G401.6 (cell line): ENCODE measurements at regions not wholly inside any gene's neighbourhood (a gene's known extent, or its start where the extent isn't known, plus 50 kb on each side); places are given as distances from the start of the nearest gene placed in this dataset.

Experiments
- FAIRE-seq: peaks from 2 replicates; lab custom pipeline; 2012; peaks lifted over from hg19 to GRCh38; lab: Jason Lieb, UNC

GRCh38 chr5:109945097-109945678 is 255.5 kb downstream of the MAN2A1 start:
- FAIRE-seq: no peak

DNA sequence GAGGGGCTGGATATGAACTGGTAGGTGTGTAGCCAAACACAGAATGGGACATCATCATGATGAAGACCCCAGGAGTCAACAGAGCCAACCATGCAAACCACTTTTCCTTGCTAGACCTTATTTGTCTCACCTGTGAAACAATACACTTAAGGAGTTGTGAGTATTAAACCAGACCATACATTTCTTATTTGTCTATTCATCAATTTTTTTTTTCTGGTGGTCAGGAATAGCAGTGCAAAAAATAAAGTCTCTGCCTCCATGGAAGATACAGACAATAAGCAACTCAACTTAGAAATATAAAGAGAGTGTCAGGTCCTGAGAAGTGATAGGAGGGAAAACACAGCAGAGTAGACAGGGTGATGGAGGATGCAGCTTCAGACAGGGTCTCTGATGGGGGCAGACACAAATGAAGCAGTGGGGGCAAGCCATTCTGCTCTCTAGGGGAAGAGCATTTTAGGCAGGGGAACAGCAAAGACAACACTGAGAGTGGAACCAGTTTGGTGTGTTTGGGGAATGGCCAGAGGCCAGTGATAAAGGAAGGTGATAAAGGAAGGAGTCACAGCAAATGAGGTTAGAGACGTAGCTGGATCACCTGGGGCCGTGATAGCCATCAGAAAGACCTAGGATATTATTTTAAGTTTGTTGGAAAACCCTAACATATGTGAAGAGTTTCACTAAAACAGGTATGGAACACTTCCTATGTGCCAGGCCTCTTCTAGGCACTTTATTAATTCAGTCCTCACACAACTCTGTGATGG is 256.2 kb downstream of the MAN2A1 start:
- no peak for FAIRE-seq

GRCh38 chr5:109946610-109947009 is 256.9 kb downstream of the MAN2A1 start:
- no peak for FAIRE-seq

DNA sequence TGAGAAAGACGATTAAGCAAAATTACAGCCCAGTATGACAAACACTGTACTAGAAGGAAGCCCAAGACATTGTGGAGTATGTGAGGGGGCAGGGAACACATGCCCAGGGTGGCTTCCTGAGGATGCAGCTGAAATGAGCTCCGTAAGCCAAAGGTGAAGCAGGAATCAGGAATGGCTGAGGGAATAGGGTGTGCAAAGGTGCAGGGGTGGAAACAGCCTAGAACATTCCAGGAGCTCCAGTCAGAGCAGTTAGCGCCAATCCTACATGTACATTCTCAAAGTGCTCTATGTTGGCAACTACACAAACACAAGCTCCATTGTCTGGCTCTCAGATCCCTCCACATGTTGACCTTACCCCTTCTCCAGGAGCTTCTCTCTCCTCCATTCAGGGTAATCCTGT is 257.9 kb downstream of the MAN2A1 start:
- no peak for FAIRE-seq

GRCh38 chr5:109950634-109951033 is 260.9 kb downstream of the MAN2A1 start:
- FAIRE-seq: no peak

GRCh38 chr5:109951348-109951747 is 261.6 kb downstream of the MAN2A1 start:
- FAIRE-seq: no peak

GRCh38 chr5:109951758-109952157 is 262.0 kb downstream of the MAN2A1 start:
- FAIRE-seq: no peak

- no peak for FAIRE-seq
Observed at GRCh38 chr5:109953761-109954160, 264.0 kb downstream of the MAN2A1 start.

GRCh38 chr5:109956884-109957283 is 267.2 kb downstream of the MAN2A1 start:
- no peak for FAIRE-seq

GRCh38 chr5:109958082-109958481 is 268.4 kb downstream of the MAN2A1 start:
- no peak for FAIRE-seq

GRCh38 chr5:109959652-109960051 is 269.9 kb downstream of the MAN2A1 start:
- FAIRE-seq: no peak

GRCh38 chr5:109961751-109962150 is 272.0 kb downstream of the MAN2A1 start:
- no peak for FAIRE-seq

DNA sequence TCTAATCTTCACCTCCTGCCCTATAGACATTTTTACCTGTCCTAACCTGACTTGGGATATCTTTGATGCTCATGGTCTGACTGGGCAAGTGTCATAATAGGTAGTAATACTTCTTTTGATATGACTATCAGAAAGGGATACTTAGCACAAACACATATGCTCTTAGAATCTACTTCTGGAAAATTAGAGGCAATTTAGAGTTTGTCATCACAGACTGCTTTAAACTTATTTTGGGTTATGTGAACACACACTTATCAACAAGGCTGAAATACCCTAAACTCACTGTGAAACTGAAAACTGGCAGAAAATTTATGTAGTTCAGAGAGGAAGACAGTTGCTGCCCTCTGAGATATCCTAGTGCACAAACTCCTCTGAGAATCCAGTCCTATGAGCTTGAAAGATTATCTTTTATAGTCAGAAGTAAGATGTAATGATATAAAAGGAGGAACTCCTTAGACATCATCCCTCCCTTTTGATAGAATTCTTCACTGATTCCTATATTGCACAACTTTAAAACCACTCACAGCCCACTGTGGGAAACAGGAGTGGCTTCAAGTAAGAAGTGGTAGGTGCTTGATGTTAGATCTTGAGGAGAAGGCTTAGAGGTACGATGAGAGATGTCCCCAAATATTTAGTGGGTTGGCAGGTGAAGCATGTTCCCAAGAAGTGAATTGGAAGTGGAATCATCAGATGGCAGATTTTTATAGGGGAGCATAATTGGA is 273.3 kb downstream of the MAN2A1 start:
- FAIRE-seq: no peak

- no peak for FAIRE-seq
Observed at GRCh38 chr5:109964136-109964535, 274.4 kb downstream of the MAN2A1 start.

- no peak for FAIRE-seq
Observed at GRCh38 chr5:109965634-109966033, 275.9 kb downstream of the MAN2A1 start.

DNA sequence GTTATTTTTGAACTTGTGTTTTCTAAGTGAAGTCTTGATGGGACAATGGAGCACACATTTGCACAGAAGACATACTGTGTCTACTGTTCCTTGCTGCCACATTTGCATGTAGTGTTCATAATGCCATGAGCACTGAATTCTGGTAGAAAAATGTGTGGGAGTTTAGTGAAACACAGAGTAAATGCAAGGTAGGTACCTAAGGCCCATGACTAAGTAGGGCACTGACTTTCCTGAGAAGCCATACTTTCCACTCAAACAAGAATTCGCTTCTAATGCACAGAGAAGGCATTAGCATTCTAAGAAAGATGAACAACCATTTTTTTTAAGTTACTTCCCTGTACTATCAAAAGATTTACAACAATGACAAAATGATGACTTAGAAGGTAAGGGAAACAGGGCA is 282.2 kb downstream of the MAN2A1 start:
- no peak for FAIRE-seq

DNA sequence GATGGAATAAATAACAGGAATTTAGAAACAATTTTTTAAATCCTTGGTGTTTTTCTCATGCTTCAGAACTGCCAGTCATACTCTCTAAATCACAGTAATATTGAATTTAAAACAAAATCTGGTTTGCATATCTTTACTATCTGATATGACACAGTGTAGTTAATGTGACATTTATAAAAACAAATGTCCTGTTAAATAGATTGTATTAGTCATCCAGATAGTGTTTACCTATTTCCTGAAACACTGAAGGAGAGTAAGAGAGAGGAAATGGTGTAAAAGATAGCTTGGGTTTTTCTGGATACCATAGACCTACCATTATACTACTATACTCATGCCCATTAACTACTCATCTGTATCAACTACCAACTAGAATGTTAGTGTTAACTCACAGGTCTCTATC is 292.3 kb downstream of the MAN2A1 start:
- no peak for FAIRE-seq

- no peak for FAIRE-seq
Observed at GRCh38 chr5:109982966-109983534, 293.3 kb downstream of the MAN2A1 start.

- FAIRE-seq: no peak
Observed at GRCh38 chr5:109986726-109987125, 297.0 kb downstream of the MAN2A1 start.

DNA sequence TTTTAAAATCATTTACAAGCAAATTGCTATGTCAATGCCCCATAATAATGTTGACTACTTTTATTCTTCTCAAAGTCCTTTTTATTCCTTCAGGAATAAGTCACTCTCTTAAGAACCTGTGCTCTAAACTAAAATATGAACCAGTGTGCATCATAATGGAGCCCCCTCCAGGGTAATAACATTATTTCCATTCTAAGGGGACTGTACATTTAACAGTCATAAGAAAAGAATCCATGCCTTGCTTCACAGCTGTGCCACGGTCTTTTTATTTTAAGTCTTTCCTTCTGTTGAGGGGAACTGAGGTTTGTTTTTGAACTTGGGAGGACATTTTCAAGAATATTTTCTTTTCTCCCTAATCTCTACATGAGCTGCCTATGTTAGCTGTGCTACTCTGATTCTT is 297.6 kb downstream of the MAN2A1 start:
- FAIRE-seq: no peak

GRCh38 chr5:109987970-109988369 is 298.2 kb downstream of the MAN2A1 start:
- FAIRE-seq: no peak

DNA sequence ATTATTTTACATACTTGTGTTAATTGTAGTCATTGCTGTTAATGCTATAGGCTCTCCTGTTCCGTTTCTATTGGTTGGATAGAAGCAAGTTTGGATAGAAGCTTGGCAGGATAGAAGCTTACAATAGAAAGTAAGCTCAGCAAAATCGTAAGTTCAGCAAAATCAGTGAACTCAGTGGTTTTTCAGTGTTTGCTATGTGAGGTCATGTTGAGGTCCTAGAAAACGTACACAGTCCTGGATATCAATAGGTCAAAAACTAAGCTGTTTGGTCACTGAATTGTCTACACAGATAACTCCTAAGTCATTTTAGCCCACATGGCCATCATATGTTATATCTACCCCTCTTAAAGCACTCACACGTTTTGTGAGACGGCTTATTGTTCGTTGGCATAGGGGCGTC is 299.4 kb downstream of the MAN2A1 start:
- FAIRE-seq: no peak
